Heart left ventricle (tissue), 16 donors: ENCODE measurements at regions not wholly inside any gene's neighbourhood (a gene's known extent, or its start where the extent isn't known, plus 50 kb on each side); places are given as distances from the start of the nearest gene placed in this dataset.
A peak's percentile ranks its signal among the peaks of the same experiment; 100 is the strongest.

Source experiments
- ATAC-seq, 4 donors: fragments of 200-7000 bp; cut with Tn5 transposase; one replicate each; pipeline ENCODE4 v1.9.1; 2020 to 2022; ENCODE audit warnings: moderate library complexity in 4 of 4, mild to moderate bottlenecking in 3 of 4, moderate number of reproducible peaks in 1 of 4
- DNase-seq, 5 donors: peaks; one replicate each; pipeline ENCODE4 v3.0.0-alpha.2; 2020
- H3K27ac ChIP-seq, 12 donors: fragments of 200-600 bp; sonication (generic) in 4 of 12; one replicate each; pipeline versions ENCODE4 v1.5.0 to v1.8.0; 2016 to 2022; ENCODE audit warnings: mild to moderate bottlenecking in 2 of 12
- H3K27me3 ChIP-seq, 9 donors: fragments of 200-600 bp; sonication (generic) in 2 of 9; one replicate each; pipeline versions ENCODE4 v1.5.1 to v1.8.0; 2016 to 2022; ENCODE audit warnings: mild to moderate bottlenecking in 3 of 9
- H3K36me3 ChIP-seq, 9 donors: fragments of 200-600 bp; sonication (generic) in 2 of 9; one replicate each; pipeline versions ENCODE4 v1.5.0 to v1.8.0; 2018 to 2022; ENCODE audit warnings: mild to moderate bottlenecking in 2 of 9
- H3K4me1 ChIP-seq, 12 donors: fragments of 200-600 bp; sonication (generic) in 4 of 12; one replicate each; pipeline versions ENCODE4 v1.5.0 to v1.8.0; 2016 to 2022; ENCODE audit warnings: mild to moderate bottlenecking in 3 of 12
- H3K4me3 ChIP-seq, 12 donors: fragments of 200-600 bp; sonication (generic) in 4 of 12; one replicate each; pipeline versions ENCODE4 v1.5.0 to v1.8.0; 2017 to 2022; ENCODE audit warnings: mild to moderate bottlenecking in 9 of 12, moderate library complexity in 4 of 12
- H3K9me3 ChIP-seq, 12 donors: fragments of 200-600 bp; sonication (generic) in 4 of 12; one replicate each; pipeline versions ENCODE4 v1.5.0 to v1.8.0; 2016 to 2022; ENCODE audit warnings: mild to moderate bottlenecking in 1 of 12
- CTCF ChIP-seq, 12 donors: fragments of 200-600 bp; sonication (generic) in 4 of 12; IDR thresholded peaks; one replicate each; pipeline versions ENCODE4 v1.5.0 to v1.8.0; 2018 to 2022; ENCODE audit warnings: antibody characterized with exemption in 12 of 12, mild to moderate bottlenecking in 5 of 12
- POLR2A ChIP-seq, 2 donors: fragments of 450-650 bp; IDR thresholded peaks; one replicate each; pipeline ENCODE4 v1.6.1; 2017; ENCODE audit warnings: antibody characterized with exemption in 2 of 2, mild to moderate bottlenecking in 2 of 2, moderate library complexity in 2 of 2
- WGBS, 4 donors: extraction: QIAGEN DNeasy Blood & Tissue Kit in 2 of 4; methylation state at CpG; one replicate each; pipeline versions ENCODE4 v1.1.5 to v1.1.7; 2013 to 2018; 5-methylcytosine and 5-hydroxymethylcytosine counted together
- intact Hi-C, 10 donors: fragments of 100-400 bp; cut with DNase I; formaldehyde crosslinking; loops; one replicate each; pipeline versions ENCODE4 v1.11.1 to v1.14.2; 2022
- donor health status: ischemic (EF 13 %, LVEDD 7.1; RV severe dilation, severe dysfunction).
- donor health status: healthy with polysubstance abuse.
- donor health status: DM: no; HTN: yes; CAD: no.
- donor health status: DM: no; HTN: no; CAD: no.
- donor health status: ischemic (EF 25% LVEDD 6.9; RV normal size, moderate dysfunction).
- donor health status: ischemic (EF 25% LVEDD 5.7; RV mildly dilated, moderate dysfunction).
- donor health status: healthy.
- donor health status: DM: yes; HTN: yes; CAD: no.
- donor health status: ischemic (EF 35%, LVEDD 5.7; RV mildly dilated, moderate dysfunction).
- donor health status: nonischemic (EF 11% LVEDD 7.7; RV severe dilation, severe dysfunction).
- donor health status: DM: yes; HTN: yes; CAD: no.
- donor health status: PGD.
- donor health status: ischemic (EF 29% LVEDD 5.4; RV normal size, mild dysfunction).
- donor health status: nonischemic (EF 23%, LVEDD 6.1; RV moderate dilation, normal function).

- intact Hi-C loops: loop anchor here in 4 of 10 donors (5.0 to 10.0 kb wide), 3 partner anchors 73 to 168 kb away; no protein-coding TSS in a partner anchor
- Histone ChIP-seq H3K36me3 (no peaks in the 10 kb centered on the region), H3K9me3 (no peaks in the 10 kb centered on the region), H3K4me1 (peaks cover 0 to 33% (median 16%) of the 10 kb centered on the region in 12 donors), H3K27ac (no peak overlapping the region), H3K4me3 (no peak overlapping the region), H3K27me3 (no peaks in the 10 kb centered on the region)
- ATAC-seq: no peak
- 80 to 82% (median 82%) methylated on average over 3 of the region's 3 CpGs for WGBS, 4 donors
- TF ChIP-seq CTCF (IDR thresholded peaks at IDR 0.05) (no peak), POLR2A (IDR thresholded peaks at IDR 0.05) (no peak)
- DNase-seq: no peak
Observed at GRCh38 chr9:89929315-89929672, 324.5 kb downstream of the GADD45G start.

GRCh38 chr9:89929673-89930480, 325.1 kb downstream of the GADD45G start:
- H3K4me1 ChIP-seq: peaks cover 0 to 33% (median 16%) of the 10 kb centered on the region in 12 donors
- H3K27ac ChIP-seq: peak overlapping the region in 1 of 12 donors; percentile 45
- no peaks in the 10 kb centered on the region for H3K27me3 ChIP-seq
- 25 to 30% (median 27%) methylated on average over 9 of the region's 9 CpGs for WGBS, 4 donors
- H3K4me3 ChIP-seq: no peak overlapping the region
- DNase-seq: peak in 3 of 5 donors; percentile 27 to 55 (median 49)
- peak; percentile 79 to 92 (median 81) for ATAC-seq
- H3K9me3 ChIP-seq: no peaks in the 10 kb centered on the region
- H3K36me3 ChIP-seq: no peaks in the 10 kb centered on the region
- TF ChIP-seq POLR2A (IDR thresholded peaks at IDR 0.05) (no peak), CTCF (IDR thresholded peaks at IDR 0.05) (no peak)
- intact Hi-C loops: loop anchor here in 5 of 10 donors (5.0 to 10.0 kb wide), 4 partner anchors 72 to 175 kb away; no protein-coding TSS in a partner anchor

DNA sequence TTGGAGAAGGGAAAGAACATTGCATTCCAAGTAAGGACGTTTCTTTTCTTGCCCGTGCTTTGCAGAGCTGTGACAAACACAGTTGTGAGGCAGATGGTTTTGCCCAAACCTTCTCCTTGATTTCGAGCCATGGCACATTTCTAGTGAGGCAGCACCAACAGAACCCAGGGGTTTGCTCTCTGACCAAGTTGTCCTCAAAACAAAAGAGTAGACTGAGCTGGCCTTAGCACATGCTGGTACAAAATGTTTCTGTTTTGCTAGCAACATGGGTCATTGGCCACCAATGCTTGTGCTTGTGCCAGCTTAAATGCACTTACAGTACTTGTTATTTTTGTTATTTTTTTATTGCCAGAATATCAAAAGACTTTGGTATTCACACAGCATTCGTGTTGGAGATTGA, 328.8 kb downstream of the GADD45G start:
- Histone ChIP-seq H3K27me3 (no peaks in the 10 kb centered on the region), H3K36me3 (no peaks in the 10 kb centered on the region), H3K4me1 (peaks cover 0 to 28% (median 16%) of the 10 kb centered on the region in 12 donors), H3K9me3 (no peaks in the 10 kb centered on the region), H3K27ac (no peak overlapping the region), H3K4me3 (no peak overlapping the region)
- TF ChIP-seq CTCF (IDR thresholded peaks at IDR 0.05): no peak
- TF ChIP-seq POLR2A (IDR thresholded peaks at IDR 0.05): no peak
- ATAC-seq: no peak
- 81 to 88% (median 83%) methylated on average over 4 of the region's 4 CpGs for WGBS, 4 donors
- intact Hi-C loops: loop anchor here in 1 of 10 donors (10.0 kb wide), 1 partner anchor 171 kb away; no protein-coding TSS in a partner anchor
- no peak for DNase-seq

- H3K4me1 ChIP-seq: peaks cover 0 to 13% (median 5%) of the 10 kb centered on the region in 12 donors
- H3K27ac ChIP-seq: no peak overlapping the region
- no peak overlapping the region for H3K4me3 ChIP-seq
- no peak for DNase-seq
- no peak for TF ChIP-seq CTCF (IDR thresholded peaks at IDR 0.05)
- TF ChIP-seq POLR2A (IDR thresholded peaks at IDR 0.05): no peak
- no peaks in the 10 kb centered on the region for H3K36me3 ChIP-seq
- intact Hi-C loops: loop anchor here in 2 of 10 donors (5.0 to 10.0 kb wide), 2 partner anchors 67 to 170 kb away; no protein-coding TSS in a partner anchor
- ATAC-seq: no peak
- no peaks in the 10 kb centered on the region for H3K9me3 ChIP-seq
- no peaks in the 10 kb centered on the region for H3K27me3 ChIP-seq
- WGBS, 4 donors: 77 to 82% (median 81%) methylated on average over 6 of the region's 6 CpGs
Observed at GRCh38 chr9:89935115-89935514, 330.3 kb downstream of the GADD45G start.
